ENCODE measurements at regions not wholly inside any gene's neighbourhood (a gene's known extent, or its start where the extent isn't known, plus 50 kb on each side); places are given as distances from the start of the nearest gene placed in this dataset.

DNA sequence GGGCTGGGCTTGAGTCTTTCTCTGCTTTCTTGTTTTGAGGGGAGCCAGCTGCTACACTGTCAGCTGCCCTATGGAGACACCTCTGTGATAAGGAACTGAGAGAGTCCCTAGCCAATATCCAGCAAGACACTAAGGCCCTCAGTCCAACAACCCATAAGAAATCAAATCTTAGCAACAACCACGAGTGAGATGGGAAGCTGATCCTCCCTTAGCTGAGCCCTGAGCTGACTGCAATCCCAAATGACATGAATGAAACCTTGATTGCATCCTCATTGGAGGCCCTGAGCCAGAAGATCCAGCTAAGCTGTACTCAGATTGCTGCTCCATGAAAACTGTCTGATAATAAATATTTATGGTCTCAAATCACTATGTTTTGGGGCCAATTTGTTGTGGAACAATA is 302.1 kb upstream of the MME start:
- DNase-seq (ENCODE audit: low read depth, low spot score), result no peak
- no peak overlapping the region for H3K27ac ChIP-seq

DNA sequence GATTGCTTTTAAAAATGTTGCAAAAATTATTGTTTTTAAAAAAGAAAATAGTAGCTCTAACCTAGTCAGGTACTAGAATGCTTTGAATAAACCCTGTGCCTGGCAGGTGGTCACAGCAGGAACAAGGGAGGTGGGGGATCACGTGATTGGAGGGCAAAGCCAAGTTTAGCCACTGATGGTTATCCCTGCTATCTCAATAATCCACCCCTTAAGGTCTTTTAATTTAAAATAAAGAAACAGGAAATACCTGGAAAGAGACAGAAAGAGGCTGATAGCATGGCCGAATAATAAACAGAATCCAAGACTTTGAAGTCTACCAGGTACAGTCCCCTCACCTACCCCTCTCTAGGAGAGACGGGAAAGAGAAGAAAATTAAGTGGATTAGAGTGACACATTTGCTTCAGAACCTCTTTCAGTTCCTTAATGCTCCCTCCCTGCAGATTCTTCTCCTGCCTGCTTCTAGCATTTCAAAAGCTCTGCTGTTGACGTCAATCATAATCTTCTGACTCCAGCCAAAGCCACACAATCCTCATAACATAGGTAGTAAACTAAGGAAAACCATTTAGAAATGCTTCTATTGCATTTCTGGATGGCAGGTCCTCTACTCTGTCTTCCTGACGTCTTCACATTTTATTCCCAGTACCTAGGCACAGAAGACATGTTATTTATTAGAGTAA is 303.4 kb upstream of the MME start:
- no peak overlapping the region for H3K27ac ChIP-seq
- DNase-seq (ENCODE audit: low read depth, low spot score), result no peak

DNA sequence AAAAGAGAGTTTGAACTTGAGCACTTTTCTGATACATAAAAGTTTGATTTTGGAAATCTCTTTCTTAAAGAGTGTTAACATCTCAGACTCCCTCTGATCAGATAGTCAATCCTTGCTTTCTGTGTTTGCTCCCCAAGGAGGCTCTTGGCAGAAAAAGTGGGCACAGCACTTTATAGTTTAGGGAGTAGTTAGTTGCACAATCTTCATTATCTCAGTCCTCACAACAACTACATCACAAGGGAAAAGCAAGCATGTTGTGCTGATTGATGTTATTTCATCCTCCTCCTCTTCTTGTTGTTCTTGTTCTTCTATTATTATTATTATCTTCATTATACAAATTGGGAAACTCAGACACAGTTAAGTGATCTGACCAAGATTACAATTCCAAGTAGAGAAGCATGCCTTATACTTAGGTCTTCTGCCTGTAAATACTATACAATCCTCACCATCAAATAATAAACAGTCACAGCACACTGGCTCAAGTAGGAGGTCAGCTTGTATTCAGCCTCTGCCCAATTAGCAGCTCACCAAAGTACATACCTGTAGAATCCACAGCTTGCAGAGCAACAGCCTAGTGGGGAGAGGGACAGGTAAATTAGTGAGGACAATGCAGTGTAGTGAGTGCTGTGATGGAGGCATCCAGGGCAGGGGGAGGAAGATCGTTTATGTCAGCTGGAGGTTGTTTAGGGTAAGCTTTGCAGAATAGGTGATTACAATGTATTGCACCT is 304.1 kb upstream of the MME start:
- no peak for DNase-seq (ENCODE audit: low read depth, low spot score)
- no peak overlapping the region for H3K27ac ChIP-seq

GRCh38 chr3:154766765-154767503 is 313.2 kb upstream of the MME start:
- H3K27ac ChIP-seq, result no peak overlapping the region
- DNase-seq (ENCODE audit: low read depth, low spot score), result no peak

- H3K27ac ChIP-seq, result no peak overlapping the region
- DNase-seq (ENCODE audit: low read depth, low spot score), result no peak
Observed at GRCh38 chr3:154764856-154765640, 315.1 kb upstream of the MME start.

DNA sequence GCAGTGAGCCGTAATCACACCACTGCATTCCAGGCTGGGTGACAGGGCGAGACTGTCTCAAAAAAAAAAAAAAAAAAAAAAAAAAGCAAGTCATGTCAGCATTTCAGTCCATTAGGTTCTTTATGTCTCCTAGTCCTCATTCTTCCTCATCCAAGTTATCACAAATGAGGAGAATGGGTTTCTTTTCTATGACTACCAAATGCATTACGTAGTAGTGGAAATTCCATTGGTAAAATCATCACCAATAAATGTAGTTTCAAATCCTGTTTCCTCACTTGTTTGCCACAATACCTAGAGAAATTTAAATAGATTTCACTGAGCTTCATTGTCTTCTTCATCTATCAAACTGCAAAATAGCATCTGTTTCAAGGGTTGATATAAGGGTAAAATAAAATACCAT is 317.6 kb upstream of the MME start:
- no peak for DNase-seq (ENCODE audit: low read depth, low spot score)
- no peak overlapping the region for H3K27ac ChIP-seq

DNA sequence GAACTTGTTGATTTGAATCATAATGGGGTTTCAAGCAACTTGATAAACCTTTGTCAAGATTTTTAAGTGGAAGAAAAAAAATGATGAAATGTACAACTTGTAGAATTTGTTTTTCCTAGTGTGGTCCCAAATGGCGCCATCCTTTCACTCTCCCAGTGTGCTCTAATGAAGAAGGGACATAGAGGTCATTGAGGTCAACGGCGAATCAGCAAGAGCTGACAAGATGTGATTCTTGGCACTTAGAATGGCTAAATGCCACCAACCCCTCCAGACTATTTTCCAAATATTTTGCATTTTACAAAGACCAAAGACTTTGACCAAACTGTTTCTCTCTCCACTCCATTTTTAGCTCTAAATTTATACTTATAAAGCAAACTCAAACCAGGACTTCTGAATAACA is 320.2 kb upstream of the MME start:
- H3K27ac ChIP-seq, result no peak overlapping the region
- DNase-seq (ENCODE audit: low read depth, low spot score), result no peak

GRCh38 chr3:154758109-154758868 is 321.8 kb upstream of the MME start:
- DNase-seq (ENCODE audit: low read depth, low spot score), result no peak
- no peak overlapping the region for H3K27ac ChIP-seq

- H3K27ac ChIP-seq, result no peak overlapping the region
- no peak for DNase-seq (ENCODE audit: low read depth, low spot score)
Observed at GRCh38 chr3:154753101-154753500, 323.1 kb upstream of the GPR149 start.

GRCh38 chr3:154749514-154749913 is 319.5 kb upstream of the GPR149 start:
- no peak for DNase-seq (ENCODE audit: low read depth, low spot score)

DNA sequence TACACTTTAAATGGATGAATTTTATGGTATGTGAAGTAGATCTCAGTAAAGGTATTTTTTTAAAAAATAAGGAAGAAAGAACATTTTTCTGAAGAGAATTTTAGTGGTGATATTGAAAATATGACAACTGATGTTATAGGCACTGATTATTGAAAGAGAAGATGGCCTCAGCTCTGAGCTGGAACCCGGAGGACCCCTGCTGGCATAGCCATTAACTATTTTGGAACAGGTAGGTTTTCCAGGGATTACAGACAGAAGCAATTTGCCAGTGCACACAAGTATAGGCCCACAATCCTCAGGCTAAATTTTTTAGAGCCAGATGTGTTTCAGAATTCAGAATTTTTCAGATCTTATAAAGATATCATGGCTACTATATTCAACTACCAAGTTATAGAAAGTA is 315.9 kb upstream of the GPR149 start:
- H3K27ac ChIP-seq, result no peak overlapping the region
- no peak for DNase-seq (ENCODE audit: low read depth, low spot score)

More at GRCh38 chr3:154749514-154749913, 319.5 kb upstream of the GPR149 start:
- no peak overlapping the region for H3K27ac ChIP-seq

- DNase-seq (ENCODE audit: low read depth, low spot score), result no peak
- H3K27ac ChIP-seq, result no peak overlapping the region
Observed at GRCh38 chr3:154745122-154745521, 315.1 kb upstream of the GPR149 start.

DNA sequence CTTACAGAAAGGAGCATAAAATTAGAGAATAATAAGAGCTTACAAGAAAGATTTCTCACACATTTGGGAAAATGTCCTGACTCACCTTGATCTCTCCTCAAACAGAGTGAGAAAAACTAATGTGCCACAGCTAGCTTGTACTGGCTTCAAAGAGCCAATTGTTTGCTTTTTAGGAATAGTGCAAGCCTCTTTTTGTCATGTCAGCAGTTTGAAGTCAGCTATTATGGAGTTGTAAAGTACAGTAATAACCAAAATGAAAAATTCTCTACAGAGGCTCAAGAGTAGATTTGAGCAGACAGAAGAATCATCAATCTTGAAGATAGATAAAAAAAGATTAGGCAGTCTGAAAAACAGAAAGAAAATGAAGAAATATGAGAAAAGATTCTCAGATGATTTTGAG is 313.4 kb upstream of the GPR149 start:
- DNase-seq (ENCODE audit: low read depth, low spot score), result no peak

DNA sequence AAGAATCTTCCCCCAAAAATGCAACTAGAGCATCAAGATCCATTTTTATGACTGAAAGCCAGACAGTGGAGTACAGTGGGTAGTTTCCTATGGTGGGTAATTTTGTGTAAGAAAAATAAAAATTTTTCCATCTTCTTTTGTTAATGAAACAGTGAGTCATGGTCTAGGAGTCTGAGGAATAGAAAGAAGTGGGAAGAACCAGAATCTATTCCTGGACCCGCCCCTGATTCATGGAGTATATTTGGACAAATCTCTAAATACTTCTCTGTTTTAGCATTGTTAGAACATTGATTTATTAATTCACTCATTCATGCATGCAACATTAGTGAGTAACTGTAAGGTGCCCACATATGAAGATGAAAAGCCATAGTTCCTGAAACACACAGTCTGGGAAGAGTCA is 304.5 kb upstream of the GPR149 start:
- DNase-seq (ENCODE audit: low read depth, low spot score), result no peak
- no peak overlapping the region for H3K27ac ChIP-seq

More for the DNA sequence above, 313.4 kb upstream of the GPR149 start:
- no peak overlapping the region for H3K27ac ChIP-seq

DNA sequence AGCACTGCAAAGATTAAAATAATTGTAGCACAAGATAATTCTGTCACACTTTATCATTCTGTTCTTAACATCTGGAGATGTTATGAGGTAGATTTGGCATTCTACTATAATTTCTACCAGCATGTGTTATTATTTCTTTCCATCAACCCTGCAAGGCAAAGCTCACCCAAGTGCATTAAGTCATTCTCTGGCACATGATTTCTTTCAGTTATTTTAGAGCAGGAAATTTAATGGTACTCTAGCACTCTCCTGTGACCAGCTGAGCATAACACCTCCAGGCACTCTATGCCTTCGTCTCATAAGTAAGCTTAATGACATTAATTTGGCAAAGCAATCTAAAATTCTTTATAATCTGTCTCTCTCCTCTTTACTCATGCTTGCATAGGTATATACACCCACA is 300.2 kb upstream of the GPR149 start:
- H3K27ac ChIP-seq, result no peak overlapping the region
- no peak for DNase-seq (ENCODE audit: low read depth, low spot score)

- DNase-seq (ENCODE audit: low read depth, low spot score), result no peak
- H3K27ac ChIP-seq, result no peak overlapping the region
Observed at GRCh38 chr3:154729741-154730140, 299.8 kb upstream of the GPR149 start.

DNA sequence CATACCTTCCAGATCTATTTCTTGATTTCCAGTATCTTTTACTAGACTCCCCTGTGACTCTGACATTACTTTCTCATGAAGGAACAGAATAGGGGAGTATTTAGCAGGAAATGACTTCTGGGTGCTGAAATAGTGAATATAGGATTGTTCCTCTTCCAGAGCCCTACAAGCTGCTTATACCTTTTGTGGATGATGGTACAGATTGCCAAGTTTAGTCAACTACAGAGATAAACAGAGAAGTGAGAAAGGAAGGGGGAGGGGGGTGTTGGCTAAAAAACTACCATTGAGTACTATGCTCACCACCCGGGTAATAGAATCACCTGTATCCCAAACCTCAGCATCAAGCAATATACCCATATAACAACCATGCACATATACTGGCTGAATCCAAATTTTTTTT is 298.3 kb upstream of the GPR149 start:
- no peak for DNase-seq (ENCODE audit: low read depth, low spot score)
- H3K27ac ChIP-seq, result no peak overlapping the region

DNA sequence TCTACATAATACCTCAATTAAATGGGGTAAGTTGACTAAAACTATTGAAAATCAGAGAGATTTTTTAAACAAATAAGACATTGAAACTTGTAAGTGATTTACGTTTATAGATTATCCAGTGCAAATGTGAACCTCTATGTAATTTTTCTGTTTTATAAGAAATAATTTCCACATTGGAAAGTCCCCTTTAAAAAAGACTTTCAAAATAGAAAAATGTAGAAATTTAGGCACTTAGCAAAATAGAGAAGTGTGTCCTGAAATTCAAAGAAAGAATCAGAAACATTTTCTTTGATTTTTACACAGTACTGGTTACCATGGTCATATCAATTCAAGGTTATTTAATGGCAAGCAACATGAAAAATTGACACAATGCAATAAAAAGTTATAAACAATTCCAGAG is 290.9 kb upstream of the GPR149 start:
- no peak for DNase-seq (ENCODE audit: low read depth, low spot score)
- H3K27ac ChIP-seq, result no peak overlapping the region

- DNase-seq (ENCODE audit: low read depth, low spot score), result no peak
- H3K27ac ChIP-seq, result no peak overlapping the region
Observed at GRCh38 chr3:154718053-154718452, 288.1 kb upstream of the GPR149 start.

DNA sequence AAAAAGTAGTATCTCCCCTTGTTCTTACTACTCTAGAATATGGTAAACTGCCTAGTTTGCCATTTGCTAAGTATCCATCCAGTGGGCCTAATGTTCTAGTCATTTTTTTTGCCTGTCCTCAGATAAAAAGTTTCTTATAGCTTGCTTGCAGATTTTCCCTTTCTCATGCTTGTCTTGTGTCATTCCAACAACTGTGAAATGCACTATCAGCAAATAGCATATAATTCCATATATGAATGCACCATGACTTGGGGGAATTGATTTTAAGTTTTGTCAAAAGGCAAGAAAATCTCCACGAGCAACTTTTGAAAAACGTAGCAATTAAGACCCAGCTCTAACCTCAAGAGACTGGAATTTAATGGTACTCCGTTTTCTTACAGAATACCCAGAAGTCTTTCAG is 286.2 kb upstream of the GPR149 start:
- no peak for DNase-seq (ENCODE audit: low read depth, low spot score)
- H3K27ac ChIP-seq, result no peak overlapping the region
